ENCODE measurements at regions not wholly inside any gene's neighbourhood (a gene's known extent, or its start where the extent isn't known, plus 50 kb on each side); places are given as distances from the start of the nearest gene placed in this dataset.
"Not testable (repeated sequence)": the region's sequence is repeated elsewhere in the genome, so short reads cannot be mapped to it uniquely, and the experiment has no call there.

DNA sequence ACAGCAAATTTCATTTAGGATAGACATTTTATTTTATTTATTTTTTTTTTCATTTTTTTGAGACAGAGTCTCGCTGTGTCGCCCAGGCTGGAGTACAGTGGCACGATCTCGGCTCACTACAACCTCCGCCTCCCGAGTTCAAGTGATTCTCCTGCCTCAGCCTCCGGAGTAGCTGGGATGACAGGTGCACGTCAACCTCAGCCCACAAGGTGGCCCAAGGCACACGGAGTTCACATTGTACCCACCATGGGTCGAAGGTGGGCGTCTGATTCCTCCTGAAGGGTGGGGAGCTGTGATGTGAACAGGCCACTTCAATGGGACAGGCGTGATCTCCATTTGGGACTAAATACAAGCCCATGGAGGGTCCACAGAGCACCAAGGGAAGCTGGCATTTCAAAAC lies 65.0 kb upstream of the PPP2R3B start:
- H3K27me3 ChIP-seq (ENCODE audit: control insufficient read depth in 2 of 2, insufficient read depth in 1 of 2, low read length in 1 of 2); DNase-seq (ENCODE audit: low read depth in 6 of 9, low spot score in 9 of 9); H3K9me3 ChIP-seq (ENCODE audit: control insufficient read depth in 2 of 2, insufficient read depth in 1 of 2, low read length in 1 of 2); H3K36me3 ChIP-seq (ENCODE audit: control insufficient read depth in 2 of 2, insufficient read depth in 2 of 2, low read length in 1 of 2); H3K27ac ChIP-seq (ENCODE audit: low read depth in 1 of 2, low read length in 1 of 2); H3K4me3 ChIP-seq (ENCODE audit: low read length in 2 of 2); H3K4me1 ChIP-seq (ENCODE audit: control insufficient read depth in 2 of 2, insufficient read depth in 2 of 2, low read length in 2 of 2): not testable (repeated sequence)
- WGBS: 73% methylated on average over 12 of the region's 12 CpGs

GRCh38 chrX:452598-452997 lies 65.9 kb upstream of the PPP2R3B start:
- no peak overlapping the region for H3K27ac ChIP-seq (ENCODE audit: low read depth in 1 of 2, low read length in 1 of 2)
- H3K4me1 ChIP-seq (ENCODE audit: control insufficient read depth in 2 of 2, insufficient read depth in 2 of 2, low read length in 2 of 2): no peaks in the 10 kb centered on the region
- no peak for DNase-seq (ENCODE audit: low read depth in 6 of 9, low spot score in 9 of 9)
- no peaks in the 10 kb centered on the region for H3K36me3 ChIP-seq (ENCODE audit: control insufficient read depth in 2 of 2, insufficient read depth in 2 of 2, low read length in 1 of 2)
- H3K27me3 ChIP-seq (ENCODE audit: control insufficient read depth in 2 of 2, insufficient read depth in 1 of 2, low read length in 1 of 2): no peaks in the 10 kb centered on the region
- H3K9me3 ChIP-seq (ENCODE audit: control insufficient read depth in 2 of 2, insufficient read depth in 1 of 2, low read length in 1 of 2): no peaks in the 10 kb centered on the region
- H3K4me3 ChIP-seq (ENCODE audit: low read length in 2 of 2): no peak overlapping the region

- H3K36me3 ChIP-seq (ENCODE audit: control insufficient read depth in 2 of 2, insufficient read depth in 2 of 2, low read length in 1 of 2); H3K9me3 ChIP-seq (ENCODE audit: control insufficient read depth in 2 of 2, insufficient read depth in 1 of 2, low read length in 1 of 2); H3K4me3 ChIP-seq (ENCODE audit: low read length in 2 of 2); H3K4me1 ChIP-seq (ENCODE audit: control insufficient read depth in 2 of 2, insufficient read depth in 2 of 2, low read length in 2 of 2); H3K27ac ChIP-seq (ENCODE audit: low read depth in 1 of 2, low read length in 1 of 2); H3K27me3 ChIP-seq (ENCODE audit: control insufficient read depth in 2 of 2, insufficient read depth in 1 of 2, low read length in 1 of 2); DNase-seq (ENCODE audit: low read depth in 6 of 9, low spot score in 9 of 9): not testable (repeated sequence)
- WGBS: 97% methylated on average over 7 of the region's 7 CpGs
These were observed 67.8 kb upstream of the PPP2R3B start for GRCh38 chrX:454514-454913.

GRCh38 chrX:455199-455598 lies 68.5 kb upstream of the PPP2R3B start:
- 27% methylated on average over 8 of the region's 8 CpGs for WGBS
- DNase-seq (ENCODE audit: low read depth in 6 of 9, low spot score in 9 of 9): peak in 3 of 9 donors; percentile 8 to 48 (median 24)
- H3K27ac ChIP-seq (ENCODE audit: low read depth in 1 of 2, low read length in 1 of 2): no peak overlapping the region

DNA sequence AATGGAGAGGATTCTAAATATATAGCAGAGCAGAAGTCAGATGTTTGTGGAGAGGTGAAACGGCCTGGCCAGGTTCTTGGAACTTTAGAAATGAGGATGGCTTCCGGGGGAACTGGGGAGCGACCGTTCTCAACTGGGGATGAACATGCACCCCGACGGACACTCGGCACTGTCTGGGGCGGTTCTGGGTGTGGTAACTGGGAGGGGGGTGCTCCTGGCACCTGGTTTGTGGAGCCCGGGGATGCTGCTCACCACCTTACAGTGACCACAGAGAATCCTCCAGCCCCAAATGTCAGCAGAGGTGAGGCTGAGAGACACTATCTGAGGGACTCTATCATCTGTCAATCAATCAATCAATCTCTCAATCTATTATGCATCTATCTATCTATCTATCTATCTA lies 69.0 kb upstream of the PPP2R3B start:
- no peaks in the 10 kb centered on the region for H3K27me3 ChIP-seq (ENCODE audit: control insufficient read depth in 2 of 2, insufficient read depth in 1 of 2, low read length in 1 of 2)
- no peaks in the 10 kb centered on the region for H3K9me3 ChIP-seq (ENCODE audit: control insufficient read depth in 2 of 2, insufficient read depth in 1 of 2, low read length in 1 of 2)
- H3K4me1 ChIP-seq (ENCODE audit: control insufficient read depth in 2 of 2, insufficient read depth in 2 of 2, low read length in 2 of 2): no peaks in the 10 kb centered on the region
- DNase-seq (ENCODE audit: low read depth in 6 of 9, low spot score in 9 of 9): peak in 1 of 9 donors; percentile 18
- H3K4me3 ChIP-seq (ENCODE audit: low read length in 2 of 2): no peak overlapping the region
- 7% methylated on average over 9 of the region's 9 CpGs for WGBS
- no peak overlapping the region for H3K27ac ChIP-seq (ENCODE audit: low read depth in 1 of 2, low read length in 1 of 2)
- H3K36me3 ChIP-seq (ENCODE audit: control insufficient read depth in 2 of 2, insufficient read depth in 2 of 2, low read length in 1 of 2): no peaks in the 10 kb centered on the region

More at GRCh38 chrX:455199-455598, 68.5 kb upstream of the PPP2R3B start:
- H3K36me3 ChIP-seq (ENCODE audit: control insufficient read depth in 2 of 2, insufficient read depth in 2 of 2, low read length in 1 of 2): no peaks in the 10 kb centered on the region
- no peaks in the 10 kb centered on the region for H3K9me3 ChIP-seq (ENCODE audit: control insufficient read depth in 2 of 2, insufficient read depth in 1 of 2, low read length in 1 of 2)
- H3K4me1 ChIP-seq (ENCODE audit: control insufficient read depth in 2 of 2, insufficient read depth in 2 of 2, low read length in 2 of 2): no peaks in the 10 kb centered on the region
- H3K27me3 ChIP-seq (ENCODE audit: control insufficient read depth in 2 of 2, insufficient read depth in 1 of 2, low read length in 1 of 2): no peaks in the 10 kb centered on the region
- H3K4me3 ChIP-seq (ENCODE audit: low read length in 2 of 2): no peak overlapping the region

DNA sequence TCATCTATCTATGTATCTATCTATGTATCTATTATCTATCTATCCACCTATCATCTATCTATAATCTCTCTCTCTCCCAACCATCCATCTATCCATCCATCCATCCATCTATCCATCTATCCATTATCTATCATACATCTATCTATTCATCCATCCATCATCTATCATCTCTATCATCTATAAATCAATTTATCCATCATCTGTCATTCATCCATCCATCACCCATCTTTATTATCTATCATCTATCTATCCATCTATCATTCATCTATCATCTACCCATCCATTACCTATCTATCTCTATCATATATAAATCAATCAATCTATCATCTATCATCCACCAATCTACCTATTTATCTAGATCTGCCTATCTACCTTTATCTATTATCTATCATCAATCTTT lies 69.4 kb upstream of the PPP2R3B start:
- no peaks in the 10 kb centered on the region for H3K9me3 ChIP-seq (ENCODE audit: control insufficient read depth in 2 of 2, insufficient read depth in 1 of 2, low read length in 1 of 2)
- no peak overlapping the region for H3K4me3 ChIP-seq (ENCODE audit: low read length in 2 of 2)
- H3K4me1 ChIP-seq (ENCODE audit: control insufficient read depth in 2 of 2, insufficient read depth in 2 of 2, low read length in 2 of 2): no peaks in the 10 kb centered on the region
- no peaks in the 10 kb centered on the region for H3K27me3 ChIP-seq (ENCODE audit: control insufficient read depth in 2 of 2, insufficient read depth in 1 of 2, low read length in 1 of 2)
- no peak overlapping the region for H3K27ac ChIP-seq (ENCODE audit: low read depth in 1 of 2, low read length in 1 of 2)
- DNase-seq (ENCODE audit: low read depth in 6 of 9, low spot score in 9 of 9): no peak
- H3K36me3 ChIP-seq (ENCODE audit: control insufficient read depth in 2 of 2, insufficient read depth in 2 of 2, low read length in 1 of 2): no peaks in the 10 kb centered on the region

GRCh38 chrX:456551-457291 lies 70.0 kb upstream of the PPP2R3B start:
- DNase-seq (ENCODE audit: low read depth in 6 of 9, low spot score in 9 of 9): peak in 1 of 9 donors; percentile 19

GRCh38 chrX:457292-457679 lies 70.6 kb upstream of the PPP2R3B start:
- H3K4me1 ChIP-seq (ENCODE audit: control insufficient read depth in 2 of 2, insufficient read depth in 2 of 2, low read length in 2 of 2): no peaks in the 10 kb centered on the region
- DNase-seq (ENCODE audit: low read depth in 6 of 9, low spot score in 9 of 9): no peak
- H3K36me3 ChIP-seq (ENCODE audit: control insufficient read depth in 2 of 2, insufficient read depth in 2 of 2, low read length in 1 of 2): no peaks in the 10 kb centered on the region
- no peak overlapping the region for H3K4me3 ChIP-seq (ENCODE audit: low read length in 2 of 2)
- 98% methylated on average over 2 of the region's 2 CpGs for WGBS
- H3K27me3 ChIP-seq (ENCODE audit: control insufficient read depth in 2 of 2, insufficient read depth in 1 of 2, low read length in 1 of 2): no peaks in the 10 kb centered on the region
- no peak overlapping the region for H3K27ac ChIP-seq (ENCODE audit: low read depth in 1 of 2, low read length in 1 of 2)
- no peaks in the 10 kb centered on the region for H3K9me3 ChIP-seq (ENCODE audit: control insufficient read depth in 2 of 2, insufficient read depth in 1 of 2, low read length in 1 of 2)

More at GRCh38 chrX:456551-457291, 70.0 kb upstream of the PPP2R3B start:
- Histone ChIP-seq H3K27me3 (ENCODE audit: control insufficient read depth in 2 of 2, insufficient read depth in 1 of 2, low read length in 1 of 2) (no peaks in the 10 kb centered on the region), H3K4me3 (ENCODE audit: low read length in 2 of 2) (no peak overlapping the region), H3K4me1 (ENCODE audit: control insufficient read depth in 2 of 2, insufficient read depth in 2 of 2, low read length in 2 of 2) (no peaks in the 10 kb centered on the region), H3K9me3 (ENCODE audit: control insufficient read depth in 2 of 2, insufficient read depth in 1 of 2, low read length in 1 of 2) (no peaks in the 10 kb centered on the region), H3K27ac (ENCODE audit: low read depth in 1 of 2, low read length in 1 of 2) (no peak overlapping the region), H3K36me3 (ENCODE audit: control insufficient read depth in 2 of 2, insufficient read depth in 2 of 2, low read length in 1 of 2) (no peaks in the 10 kb centered on the region)
- WGBS: 95% methylated on average over 5 of the region's 5 CpGs

DNA sequence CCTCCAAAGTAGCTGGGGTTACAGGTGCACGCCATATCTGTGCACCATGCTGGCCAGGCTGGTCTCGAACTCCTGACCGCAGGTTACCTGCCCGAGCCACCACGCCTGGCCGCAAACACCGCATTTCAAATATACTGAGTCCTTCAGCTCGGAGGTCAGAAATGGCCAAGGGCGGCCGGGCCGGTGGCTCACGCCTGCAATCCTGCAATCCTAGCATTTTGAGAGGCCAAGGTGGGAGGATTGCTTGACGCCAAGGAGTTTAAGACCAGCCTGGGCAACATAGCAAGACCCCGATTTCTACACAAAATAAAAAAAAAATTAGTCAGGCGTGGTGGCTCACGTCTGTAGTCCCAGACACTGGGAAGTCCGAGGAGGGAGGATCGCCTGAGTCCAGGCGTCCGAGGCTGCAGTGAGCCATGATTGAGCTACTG lies 71.9 kb upstream of the PPP2R3B start:
- DNase-seq (ENCODE audit: low read depth in 6 of 9, low spot score in 9 of 9): no peak
- WGBS: 96% methylated on average over 20 of the region's 20 CpGs
- H3K4me1 ChIP-seq (ENCODE audit: control insufficient read depth in 2 of 2, insufficient read depth in 2 of 2, low read length in 2 of 2): no peaks in the 10 kb centered on the region

More for the DNA sequence above, 71.9 kb upstream of the PPP2R3B start:
- H3K27ac ChIP-seq (ENCODE audit: low read depth in 1 of 2, low read length in 1 of 2): no peak overlapping the region
- H3K4me3 ChIP-seq (ENCODE audit: low read length in 2 of 2): no peak overlapping the region
- peaks cover 0 to 5% of the 10 kb centered on the region in 2 donors for H3K9me3 ChIP-seq (ENCODE audit: control insufficient read depth in 2 of 2, insufficient read depth in 1 of 2, low read length in 1 of 2)
- no peaks in the 10 kb centered on the region for H3K27me3 ChIP-seq (ENCODE audit: control insufficient read depth in 2 of 2, insufficient read depth in 1 of 2, low read length in 1 of 2)
- no peaks in the 10 kb centered on the region for H3K36me3 ChIP-seq (ENCODE audit: control insufficient read depth in 2 of 2, insufficient read depth in 2 of 2, low read length in 1 of 2)

All from thymus (tissue), 11 donors.